Cardiac fibroblast (primary cell): ENCODE measurements at regions not wholly inside any gene's neighbourhood (a gene's known extent, or its start where the extent isn't known, plus 50 kb on each side); places are given as distances from the start of the nearest gene placed in this dataset.

Source experiments
- DNase-seq, 2 donors: peaks; one replicate each; pipeline versions ENCODE4 v3.0.0 to v3.0.0-alpha.2; 2010; ENCODE audit warnings: low read depth in 2 of 2
- H3K4me3 ChIP-seq, 2 donors: replicated peaks in 1 of 2; 1 replicate in 1 of 2; 2 replicates in 1 of 2; pipeline ENCODE4 v1.5.1; 2011; ENCODE audit warnings: low read depth in 2 of 2, low read length in 2 of 2, mild to moderate bottlenecking in 2 of 2, moderate library complexity in 1 of 2
- CTCF ChIP-seq: IDR thresholded peaks from one replicate; pipeline ENCODE4 v1.5.1; 2011; ENCODE audit warnings: low read depth, mild to moderate bottlenecking, low read length, inconsistent platforms

- TF ChIP-seq CTCF = no peak
- H3K4me3 ChIP-seq = no peak overlapping the region
- no peak for DNase-seq
Observed at GRCh38 chr21:38714039-38714817, 91.5 kb upstream of the ETS2 start.

- no peak for TF ChIP-seq CTCF
- H3K4me3 ChIP-seq = no peak overlapping the region
- DNase-seq = no peak
Observed at GRCh38 chr21:38714999-38715398, 90.7 kb upstream of the ETS2 start.

GRCh38 chr21:38716088-38716487, 89.6 kb upstream of the ETS2 start:
- no peak for DNase-seq
- no peak for TF ChIP-seq CTCF
- no peak overlapping the region for H3K4me3 ChIP-seq

GRCh38 chr21:38716942-38717341, 88.8 kb upstream of the ETS2 start:
- DNase-seq = no peak
- no peak overlapping the region for H3K4me3 ChIP-seq
- no peak for TF ChIP-seq CTCF

- H3K4me3 ChIP-seq = no peak overlapping the region
- no peak for DNase-seq
- TF ChIP-seq CTCF = no peak
Observed at GRCh38 chr21:38718481-38718880, 87.2 kb upstream of the ETS2 start.

- no peak overlapping the region for H3K4me3 ChIP-seq
- no peak for DNase-seq
- no peak for TF ChIP-seq CTCF
Observed at GRCh38 chr21:38720074-38720473, 85.7 kb upstream of the ETS2 start.

- no peak for TF ChIP-seq CTCF
- no peak overlapping the region for H3K4me3 ChIP-seq
- DNase-seq = no peak
Observed at GRCh38 chr21:38721055-38721454, 84.7 kb upstream of the ETS2 start.
